Thyroid gland (tissue), 4 donors: ENCODE measurements at regions not wholly inside any gene's neighbourhood (a gene's known extent, or its start where the extent isn't known, plus 50 kb on each side); places are given as distances from the start of the nearest gene placed in this dataset.

Source experiments
- CTCF ChIP-seq, 6 experiments: fragments of 200-600 bp in 3 of 6; fragments of 450-650 bp in 3 of 6; sonication (generic) in 3 of 6; IDR thresholded peaks; one replicate each; pipeline ENCODE4 v1.5.1; 2016 to 2019; ENCODE audit warnings: antibody characterized with exemption in 6 of 6, mild to moderate bottlenecking in 2 of 6, inconsistent platforms in 1 of 6, moderate library complexity in 1 of 6
- POLR2A ChIP-seq, 2 donors: fragments of 450-650 bp; IDR thresholded peaks; one replicate each; pipeline ENCODE4 v1.6.1; 2017; ENCODE audit warnings: antibody characterized with exemption in 2 of 2, mild to moderate bottlenecking in 2 of 2, moderate library complexity in 1 of 2

DNA sequence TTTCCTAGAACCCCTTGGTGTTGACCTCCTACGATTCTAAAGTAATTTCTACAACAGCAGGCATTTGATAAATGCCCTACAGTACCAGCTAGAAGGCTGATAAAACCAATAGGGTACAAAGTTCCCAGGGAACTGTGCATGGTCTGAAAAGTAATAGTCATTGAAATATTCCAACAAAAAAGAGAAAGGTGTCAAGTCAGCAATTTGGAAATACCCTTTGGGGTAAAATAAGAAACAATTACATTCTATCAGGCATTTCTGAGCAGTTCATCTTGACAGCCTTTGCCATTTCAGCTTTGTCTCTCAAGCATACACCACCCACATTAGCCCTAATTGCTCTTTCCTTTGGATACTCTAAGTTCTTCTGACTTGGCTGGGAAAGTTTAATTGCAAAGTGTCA lies 542.9 kb upstream of the DDX18 start:
- TF ChIP-seq POLR2A (IDR thresholded peaks at IDR 0.05), result no peak
- no peak for TF ChIP-seq CTCF (IDR thresholded peaks at IDR 0.05)
